ENCODE measurements at regions not wholly inside any gene's neighbourhood (a gene's known extent, or its start where the extent isn't known, plus 50 kb on each side); places are given as distances from the start of the nearest gene placed in this dataset.

GRCh38 chr6:168938546-168938945 is 315.1 kb downstream of the THBS2 start:
- TF ChIP-seq POLR2AphosphoS5 (IDR thresholded peaks at IDR 0.05) (no peak), POLR2A (IDR thresholded peaks at IDR 0.05) (no peak), CTCF (IDR thresholded peaks at IDR 0.05) (no peak)
